ENCODE measurements at regions not wholly inside any gene's neighbourhood (a gene's known extent, or its start where the extent isn't known, plus 50 kb on each side); places are given as distances from the start of the nearest gene placed in this dataset.

DNA sequence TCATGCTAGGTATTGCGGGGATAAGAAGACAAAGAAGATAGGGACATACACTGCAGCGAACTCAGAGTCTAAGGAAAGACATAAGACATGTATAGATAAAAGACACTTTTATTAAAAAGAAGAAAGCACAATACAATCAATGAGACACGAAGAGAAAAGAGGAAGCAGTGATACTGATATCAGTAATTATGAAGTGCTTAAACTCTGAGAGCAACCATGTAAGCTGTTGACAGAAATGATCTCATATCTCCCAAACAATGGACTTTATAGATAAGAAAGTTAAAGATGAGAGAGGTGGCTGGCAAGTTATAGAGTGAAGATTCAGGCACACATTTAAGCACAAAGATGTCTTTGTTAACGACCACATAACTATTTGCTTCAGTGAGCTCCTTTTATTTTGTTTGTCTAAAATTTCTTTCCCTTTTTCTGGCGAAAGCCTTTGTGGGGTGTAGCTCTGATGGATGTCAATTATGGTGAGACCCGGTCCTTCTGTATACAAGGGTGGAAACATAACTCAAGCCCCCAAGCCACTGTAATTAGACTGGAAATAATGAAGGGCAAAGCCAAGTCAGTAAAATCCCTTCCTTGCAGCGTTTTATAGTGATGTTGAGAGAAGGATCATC is 818.0 kb upstream of the SLC10A2 start:
- Histone ChIP-seq H4K91ac (ENCODE audit: insufficient read depth, low read depth, low read length) (no peak overlapping the region), H2BK120ac (ENCODE audit: low read depth, low read length) (peak overlapping the region; percentile 55), H3K27me3 (ENCODE audit: control insufficient read depth, insufficient read depth, low read length) (no peaks in the 10 kb centered on the region), H2AK9ac (replicated peaks; ENCODE audit: low read depth, low read length, poor library complexity) (no peak overlapping the region), H3K36me3 (ENCODE audit: control insufficient read depth, insufficient read depth, low read length) (no peaks in the 10 kb centered on the region), H3K9ac (ENCODE audit: low read depth, low read length) (no peak overlapping the region), H3K79me1 (ENCODE audit: low read depth in 1 of 2, low read length in 2 of 2) (no peaks in the 10 kb centered on the region), H2AK5ac (ENCODE audit: low read depth, low read length) (no peak overlapping the region), H2BK15ac (ENCODE audit: low read depth, low read length) (no peak overlapping the region), H2AFZ (replicated peaks; ENCODE audit: low read length, poor library complexity) (no peak overlapping the region), H4K8ac (ENCODE audit: low read depth in 2 of 2, low read length in 2 of 2) (0 out of 4 replicates have a peak overlapping the region, but pooled peaks of 1 of the 2 experiments have one; percentile 39), H3K14ac (replicated peaks; ENCODE audit: low read depth, low read length) (no peak overlapping the region), H3K27ac (ENCODE audit: insufficient read depth, low read length) (no peak overlapping the region), H3K4me2 (ENCODE audit: low read depth, low read length) (no peak overlapping the region), H3K9me3 (ENCODE audit: control insufficient read depth, insufficient read depth, low read length) (no peaks in the 10 kb centered on the region), H3K9me1 (ENCODE audit: insufficient read depth, low read length) (no peaks in the 10 kb centered on the region; the same call in 1 of the 2 replicates), H3K4me3 (ENCODE audit: insufficient read depth, low read depth, low read length) (no peak overlapping the region), H2BK5ac (ENCODE audit: low read depth, low read length, poor library complexity, severe bottlenecking) (no peak overlapping the region), H4K20me1 (ENCODE audit: insufficient read depth, low read length) (no peaks in the 10 kb centered on the region), H2BK20ac (ENCODE audit: low read depth, low read length) (peak overlapping the region; percentile 13; the same call in 1 of the 2 replicates), H3K56ac (ENCODE audit: extremely low read depth, insufficient read depth, low read length) (no peak overlapping the region), H4K5ac (ENCODE audit: low read depth, low read length) (no peak overlapping the region), H3K4me1 (ENCODE audit: control insufficient read depth, insufficient read depth, low read length) (peaks cover 2% of the 10 kb centered on the region; the same call in 1 of the 2 replicates), H3K18ac (ENCODE audit: low read depth, low read length) (no peak overlapping the region), H3K23ac (ENCODE audit: low read depth, low read length) (no peak overlapping the region), H3K4ac (ENCODE audit: low read depth, low read length) (no peak overlapping the region)
- TF ChIP-seq, protein P1, sequence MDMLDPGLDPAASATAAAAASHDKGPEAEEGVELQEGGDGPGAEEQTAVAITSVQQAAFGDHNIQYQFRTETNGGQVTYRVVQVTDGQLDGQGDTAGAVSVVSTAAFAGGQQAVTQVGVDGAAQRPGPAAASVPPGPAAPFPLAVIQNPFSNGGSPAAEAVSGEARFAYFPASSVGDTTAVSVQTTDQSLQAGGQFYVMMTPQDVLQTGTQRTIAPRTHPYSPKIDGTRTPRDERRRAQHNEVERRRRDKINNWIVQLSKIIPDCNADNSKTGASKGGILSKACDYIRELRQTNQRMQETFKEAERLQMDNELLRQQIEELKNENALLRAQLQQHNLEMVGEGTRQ (IDR thresholded peaks at IDR 0.05; ENCODE audit: low read depth, low read length) = no peak
- TF ChIP-seq, protein P2, sequence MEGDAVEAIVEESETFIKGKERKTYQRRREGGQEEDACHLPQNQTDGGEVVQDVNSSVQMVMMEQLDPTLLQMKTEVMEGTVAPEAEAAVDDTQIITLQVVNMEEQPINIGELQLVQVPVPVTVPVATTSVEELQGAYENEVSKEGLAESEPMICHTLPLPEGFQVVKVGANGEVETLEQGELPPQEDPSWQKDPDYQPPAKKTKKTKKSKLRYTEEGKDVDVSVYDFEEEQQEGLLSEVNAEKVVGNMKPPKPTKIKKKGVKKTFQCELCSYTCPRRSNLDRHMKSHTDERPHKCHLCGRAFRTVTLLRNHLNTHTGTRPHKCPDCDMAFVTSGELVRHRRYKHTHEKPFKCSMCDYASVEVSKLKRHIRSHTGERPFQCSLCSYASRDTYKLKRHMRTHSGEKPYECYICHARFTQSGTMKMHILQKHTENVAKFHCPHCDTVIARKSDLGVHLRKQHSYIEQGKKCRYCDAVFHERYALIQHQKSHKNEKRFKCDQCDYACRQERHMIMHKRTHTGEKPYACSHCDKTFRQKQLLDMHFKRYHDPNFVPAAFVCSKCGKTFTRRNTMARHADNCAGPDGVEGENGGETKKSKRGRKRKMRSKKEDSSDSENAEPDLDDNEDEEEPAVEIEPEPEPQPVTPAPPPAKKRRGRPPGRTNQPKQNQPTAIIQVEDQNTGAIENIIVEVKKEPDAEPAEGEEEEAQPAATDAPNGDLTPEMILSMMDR (conservative IDR thresholded peaks at IDR 0.05; ENCODE audit: low read depth, low read length) = no peak
- TF ChIP-seq MXI1 (IDR thresholded peaks at IDR 0.05; ENCODE audit: borderline replicate concordance, low read depth, low read length) = no peak
- TF ChIP-seq POLR2A (IDR thresholded peaks at IDR 0.05; ENCODE audit: low read depth, low read length) = no peak
- no peak for TF ChIP-seq RFX5 (IDR thresholded peaks at IDR 0.05; ENCODE audit: low read depth, low read length)
- no peak for TF ChIP-seq MAZ (IDR thresholded peaks at IDR 0.05; ENCODE audit: borderline replicate concordance, low read depth, low read length)
- no peak for TF ChIP-seq FOS (IDR thresholded peaks at IDR 0.05; ENCODE audit: low read depth, low read length)
- TF ChIP-seq RAD21 (IDR thresholded peaks at IDR 0.05; ENCODE audit: low read length) = no peak
- TF ChIP-seq CHD1 (IDR thresholded peaks at IDR 0.05; ENCODE audit: low read depth, low read length) = no peak
- no peak for TF ChIP-seq SMC3 (IDR thresholded peaks at IDR 0.05; ENCODE audit: low read depth, low read length)
- no peak for TF ChIP-seq NFE2L2 (IDR thresholded peaks at IDR 0.05; ENCODE audit: low read depth, low read length)
- no peak for TF ChIP-seq CEBPB (IDR thresholded peaks at IDR 0.05; ENCODE audit: low read depth, low read length)
- TF ChIP-seq, protein P3, sequence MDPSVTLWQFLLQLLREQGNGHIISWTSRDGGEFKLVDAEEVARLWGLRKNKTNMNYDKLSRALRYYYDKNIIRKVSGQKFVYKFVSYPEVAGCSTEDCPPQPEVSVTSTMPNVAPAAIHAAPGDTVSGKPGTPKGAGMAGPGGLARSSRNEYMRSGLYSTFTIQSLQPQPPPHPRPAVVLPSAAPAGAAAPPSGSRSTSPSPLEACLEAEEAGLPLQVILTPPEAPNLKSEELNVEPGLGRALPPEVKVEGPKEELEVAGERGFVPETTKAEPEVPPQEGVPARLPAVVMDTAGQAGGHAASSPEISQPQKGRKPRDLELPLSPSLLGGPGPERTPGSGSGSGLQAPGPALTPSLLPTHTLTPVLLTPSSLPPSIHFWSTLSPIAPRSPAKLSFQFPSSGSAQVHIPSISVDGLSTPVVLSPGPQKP (IDR thresholded peaks at IDR 0.05; ENCODE audit: borderline replicate concordance, low read depth, low read length) = no peak
- TF ChIP-seq MAFK (IDR thresholded peaks at IDR 0.05; ENCODE audit: low read depth, low read length) = no peak
- DNase-seq = no peak
- BruUV-seq (replicated peaks) = no TSS peak
- intact Hi-C loops (cut with micrococcal nuclease) (loop anchor here (5.0 kb wide), 2 partner anchors 413 to 967 kb away; no protein-coding TSS in a partner anchor), in situ Hi-C loops (cut with MboI; ENCODE audit: low sequenced_read_pairs) (loop anchor here (25.0 kb wide), 1 partner anchor 678 kb away; no protein-coding TSS in a partner anchor), dilution Hi-C loops (cut with HindIII; ENCODE audit: low sequenced_read_pairs, unreplicated experiment) (no loop called here)
- no peak for ATAC-seq (ENCODE audit: low read depth)
- CTCF ChIA-PET = interaction anchor here (1.1 kb wide), 1 partner anchor 9 kb away, joined by 3 read pairs; no protein-coding TSS in a partner anchor
- WGBS, 2 experiments (ENCODE audit: extremely low coverage in 2 of 2, insufficient read length in 1 of 2) = no CpG with 5 or more reads among the region's 7 CpGs
- POLR2A ChIA-PET (ENCODE audit: unreplicated experiment) = no interaction called here

Data from IMR-90 (cell line).